ENCODE measurements at regions not wholly inside any gene's neighbourhood (a gene's known extent, or its start where the extent isn't known, plus 50 kb on each side); places are given as distances from the start of the nearest gene placed in this dataset.
A peak's percentile ranks its signal among the peaks of the same experiment; 100 is the strongest.

DNA sequence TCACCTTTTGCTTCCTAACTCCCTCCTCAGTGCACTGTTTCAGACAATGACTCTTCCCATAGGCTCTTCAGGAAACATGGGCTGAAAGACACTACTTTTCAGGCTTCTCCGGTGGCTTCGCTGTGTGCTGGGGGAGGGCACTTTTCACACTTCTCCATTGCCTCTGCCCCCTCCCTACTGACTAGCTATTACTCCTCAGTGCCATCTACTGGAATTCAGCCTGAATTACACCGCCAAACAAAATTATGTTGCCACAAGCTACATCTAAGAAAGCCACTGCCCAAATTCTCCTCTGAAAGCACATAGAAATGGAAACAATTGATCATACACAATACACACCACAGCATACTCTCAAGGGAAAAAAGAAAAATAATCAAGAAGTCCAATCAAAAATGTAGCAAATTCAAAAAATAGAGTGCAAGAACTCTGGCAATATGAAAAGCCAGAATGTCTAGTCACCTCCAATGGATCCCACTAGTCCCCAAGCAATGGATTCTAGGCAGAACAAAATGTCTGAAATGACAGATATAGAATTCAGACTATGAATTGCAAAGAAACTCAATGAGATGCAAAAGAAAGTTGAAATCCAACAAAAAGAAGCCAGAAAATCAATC lies 1139.4 kb upstream of the GYPC start:
- ChIA-PET CTCF (no interaction called here), POLR2A (ENCODE audit: unreplicated experiment) (no interaction called here)
- no peaks in the 10 kb centered on the region for H4K20me1 ChIP-seq (ENCODE audit: insufficient read depth)
- no peaks in the 10 kb centered on the region for H3K36me3 ChIP-seq (ENCODE audit: low read depth)
- no peaks in the 10 kb centered on the region for H3K4me1 ChIP-seq (replicated peaks; ENCODE audit: insufficient read depth)
- H3K9me3 ChIP-seq (ENCODE audit: insufficient read depth, low read depth), result no peaks in the 10 kb centered on the region
- no peak overlapping the region for H3K27ac ChIP-seq
- no peaks in the 10 kb centered on the region for H3K27me3 ChIP-seq (ENCODE audit: insufficient read depth, low read depth)
- TF ChIP-seq EZH2 (IDR thresholded peaks at IDR 0.05; ENCODE audit: low read depth), result no peak
- TF ChIP-seq, protein P1, sequence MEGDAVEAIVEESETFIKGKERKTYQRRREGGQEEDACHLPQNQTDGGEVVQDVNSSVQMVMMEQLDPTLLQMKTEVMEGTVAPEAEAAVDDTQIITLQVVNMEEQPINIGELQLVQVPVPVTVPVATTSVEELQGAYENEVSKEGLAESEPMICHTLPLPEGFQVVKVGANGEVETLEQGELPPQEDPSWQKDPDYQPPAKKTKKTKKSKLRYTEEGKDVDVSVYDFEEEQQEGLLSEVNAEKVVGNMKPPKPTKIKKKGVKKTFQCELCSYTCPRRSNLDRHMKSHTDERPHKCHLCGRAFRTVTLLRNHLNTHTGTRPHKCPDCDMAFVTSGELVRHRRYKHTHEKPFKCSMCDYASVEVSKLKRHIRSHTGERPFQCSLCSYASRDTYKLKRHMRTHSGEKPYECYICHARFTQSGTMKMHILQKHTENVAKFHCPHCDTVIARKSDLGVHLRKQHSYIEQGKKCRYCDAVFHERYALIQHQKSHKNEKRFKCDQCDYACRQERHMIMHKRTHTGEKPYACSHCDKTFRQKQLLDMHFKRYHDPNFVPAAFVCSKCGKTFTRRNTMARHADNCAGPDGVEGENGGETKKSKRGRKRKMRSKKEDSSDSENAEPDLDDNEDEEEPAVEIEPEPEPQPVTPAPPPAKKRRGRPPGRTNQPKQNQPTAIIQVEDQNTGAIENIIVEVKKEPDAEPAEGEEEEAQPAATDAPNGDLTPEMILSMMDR (conservative IDR thresholded peaks at IDR 0.05), result peak; percentile 83
- intact Hi-C loops (cut with micrococcal nuclease; ENCODE audit: unreplicated experiment), result no loop called here
- no peak overlapping the region for H3K4me2 ChIP-seq
- 0 out of 2 replicates have a peak, but pooled peaks cover 3% of the 10 kb centered on the region for H3K9me2 ChIP-seq (ENCODE audit: insufficient read depth)
- no peaks in the 10 kb centered on the region for H3F3A ChIP-seq (ENCODE audit: insufficient read depth, low read depth)
- no peaks in the 10 kb centered on the region for H3K79me2 ChIP-seq (ENCODE audit: low read depth)
- H3K4me3 ChIP-seq, result no peak overlapping the region
- H2AFZ ChIP-seq, result no peak overlapping the region
- no TSS peak for BruUV-seq (replicated peaks)
- peak in 1 of 2 experiments; percentile 33 for DNase-seq

DNA sequence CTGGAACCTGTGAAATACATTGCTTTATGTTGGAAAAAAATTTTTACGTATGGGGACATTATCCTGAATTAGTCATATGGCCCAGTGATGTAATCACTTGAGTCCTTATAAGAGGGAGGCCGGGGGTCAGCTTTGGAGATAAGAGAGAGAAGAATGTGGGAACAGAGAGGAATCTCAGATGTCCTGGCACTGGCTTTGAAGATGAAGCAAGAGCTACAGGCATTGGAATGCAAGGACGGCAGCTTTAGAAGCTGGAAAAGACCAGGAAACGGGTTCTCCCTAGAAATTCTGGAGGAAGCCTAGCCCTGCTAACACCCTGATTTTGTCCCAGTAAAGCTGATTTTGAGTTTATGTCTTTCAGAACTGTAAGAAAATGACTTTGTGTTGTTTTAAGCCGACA lies 1129.9 kb upstream of the GYPC start:
- no peaks in the 10 kb centered on the region for H3K9me2 ChIP-seq (ENCODE audit: insufficient read depth)
- POLR2A ChIA-PET (ENCODE audit: unreplicated experiment), result no interaction called here

DNA sequence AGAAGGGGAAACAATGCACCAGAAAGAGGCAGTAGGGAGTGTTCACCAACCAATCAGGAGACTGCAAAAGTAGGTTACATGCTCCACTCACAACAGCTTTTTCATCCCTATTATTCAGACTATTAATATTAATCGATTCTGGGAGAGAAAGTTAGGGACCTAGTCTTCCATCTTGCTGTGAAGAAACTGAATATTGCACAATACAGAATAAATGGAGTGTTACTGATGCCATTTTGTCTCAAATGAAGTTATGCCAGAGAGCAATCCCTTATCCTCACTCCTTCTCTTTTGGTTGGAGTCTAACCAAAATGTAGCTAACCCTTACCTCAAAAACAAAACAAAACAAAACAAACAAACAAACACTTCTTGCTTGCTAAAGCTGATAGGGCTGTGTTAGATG lies 1120.9 kb upstream of the GYPC start:
- intact Hi-C loops (cut with micrococcal nuclease; ENCODE audit: unreplicated experiment), result no loop called here
- BruUV-seq (replicated peaks), result no TSS peak

More for the DNA sequence above, 1129.9 kb upstream of the GYPC start:
- no peaks in the 10 kb centered on the region for H3F3A ChIP-seq (ENCODE audit: insufficient read depth, low read depth)
- H3K27ac ChIP-seq, result no peak overlapping the region
- H2AFZ ChIP-seq, result no peak overlapping the region
- TF ChIP-seq, protein P1 (conservative IDR thresholded peaks at IDR 0.05), result no peak
- no peak for TF ChIP-seq EZH2 (IDR thresholded peaks at IDR 0.05; ENCODE audit: low read depth)
- intact Hi-C loops (cut with micrococcal nuclease; ENCODE audit: unreplicated experiment), result no loop called here
- no peaks in the 10 kb centered on the region for H3K9me3 ChIP-seq (ENCODE audit: insufficient read depth, low read depth)
- no TSS peak for BruUV-seq (replicated peaks)
- H3K79me2 ChIP-seq (ENCODE audit: low read depth), result no peaks in the 10 kb centered on the region
- no peaks in the 10 kb centered on the region for H3K27me3 ChIP-seq (ENCODE audit: insufficient read depth, low read depth)
- CTCF ChIA-PET, result no interaction called here
- H3K4me3 ChIP-seq, result no peak overlapping the region
- H3K4me2 ChIP-seq, result no peak overlapping the region
- no peaks in the 10 kb centered on the region for H3K4me1 ChIP-seq (replicated peaks; ENCODE audit: insufficient read depth)
- no peaks in the 10 kb centered on the region for H3K36me3 ChIP-seq (ENCODE audit: low read depth)
- DNase-seq, result peak in 1 of 2 experiments; percentile 26
- no peaks in the 10 kb centered on the region for H4K20me1 ChIP-seq (ENCODE audit: insufficient read depth)

More for the DNA sequence above, 1120.9 kb upstream of the GYPC start:
- H3K4me3 ChIP-seq, result no peak overlapping the region
- CTCF ChIA-PET, result no interaction called here
- DNase-seq, result no peak
- H3K27me3 ChIP-seq (ENCODE audit: insufficient read depth, low read depth), result no peaks in the 10 kb centered on the region
- no peaks in the 10 kb centered on the region for H3F3A ChIP-seq (ENCODE audit: insufficient read depth, low read depth)
- no peaks in the 10 kb centered on the region for H3K9me2 ChIP-seq (ENCODE audit: insufficient read depth)
- TF ChIP-seq EZH2 (IDR thresholded peaks at IDR 0.05; ENCODE audit: low read depth), result no peak
- TF ChIP-seq, protein P1 (conservative IDR thresholded peaks at IDR 0.05), result no peak
- no peaks in the 10 kb centered on the region for H3K4me1 ChIP-seq (replicated peaks; ENCODE audit: insufficient read depth)
- no peaks in the 10 kb centered on the region for H3K79me2 ChIP-seq (ENCODE audit: low read depth)
- no peak overlapping the region for H3K4me2 ChIP-seq
- H3K9me3 ChIP-seq (ENCODE audit: insufficient read depth, low read depth), result no peaks in the 10 kb centered on the region
- no peak overlapping the region for H2AFZ ChIP-seq
- no peaks in the 10 kb centered on the region for H3K36me3 ChIP-seq (ENCODE audit: low read depth)
- no peaks in the 10 kb centered on the region for H4K20me1 ChIP-seq (ENCODE audit: insufficient read depth)
- POLR2A ChIA-PET (ENCODE audit: unreplicated experiment), result no interaction called here
- no peak overlapping the region for H3K27ac ChIP-seq

All from PC-9 (cell line).